ENCODE measurements at regions not wholly inside any gene's neighbourhood (a gene's known extent, or its start where the extent isn't known, plus 50 kb on each side); places are given as distances from the start of the nearest gene placed in this dataset.

GRCh38 chr1:29382851-29383745 lies 146.8 kb downstream of the PTPRU start:
- DNase-seq (ENCODE audit: low read depth), result no peak

- no peak for DNase-seq (ENCODE audit: low read depth)
Observed at GRCh38 chr1:29381426-29381825, 145.1 kb downstream of the PTPRU start.

GRCh38 chr1:29380532-29380931 lies 144.2 kb downstream of the PTPRU start:
- DNase-seq (ENCODE audit: low read depth), result no peak

GRCh38 chr1:29379443-29380073 lies 143.2 kb downstream of the PTPRU start:
- DNase-seq (ENCODE audit: low read depth), result no peak
